Karpas-422 (cell line): ENCODE measurements at regions not wholly inside any gene's neighbourhood (a gene's known extent, or its start where the extent isn't known, plus 50 kb on each side); places are given as distances from the start of the nearest gene placed in this dataset.
A peak's percentile ranks its signal among the peaks of the same experiment; 100 is the strongest.
"Not testable (repeated sequence)": the region's sequence is repeated elsewhere in the genome, so short reads cannot be mapped to it uniquely, and the experiment has no call there.

ENCODE experiments used
- DNase-seq: peaks from one replicate; pipeline ENCODE4 v3.0.0-alpha.2; 2015
- H2AFZ ChIP-seq: fragments of 200-600 bp; sonication (generic); 2 replicates; pipeline ENCODE4 v1.6.1; 2014; ENCODE audit warnings: antibody characterized with exemption, low read length, mixed read lengths
- H3K27ac ChIP-seq: fragments of 200-600 bp; sonication (generic); 2 replicates; pipeline ENCODE4 v1.5.1; 2014; ENCODE audit warnings: mild to moderate bottlenecking, low read length, moderate library complexity
- H3K27me3 ChIP-seq: fragments of 200-600 bp; sonication (generic); 2 replicates; pipeline ENCODE4 v1.6.1; 2014; ENCODE audit warnings: low read length, mixed read lengths
- H3K36me3 ChIP-seq: fragments of 200-600 bp; sonication (generic); 2 replicates; pipeline ENCODE4 v1.6.1; 2014; ENCODE audit warnings: low read length, mixed read lengths; ENCODE audit not compliant: insufficient read depth
- H3K4me1 ChIP-seq: fragments of 200-600 bp; sonication (generic); 2 replicates; pipeline ENCODE4 v1.6.1; 2014; ENCODE audit warnings: mild to moderate bottlenecking, low read length, mixed read lengths
- H3K4me2 ChIP-seq: fragments of 200-600 bp; sonication (generic); 2 replicates; pipeline ENCODE4 v1.6.1; 2014; ENCODE audit warnings: low read length, low read depth, mild to moderate bottlenecking; ENCODE audit not compliant: poor library complexity, severe bottlenecking
- H3K4me3 ChIP-seq: fragments of 200-600 bp; sonication (generic); 2 replicates; pipeline ENCODE4 v1.5.1; 2014; ENCODE audit warnings: mild to moderate bottlenecking, antibody characterized with exemption, low read length, mixed read lengths
- H3K79me2 ChIP-seq: fragments of 200-600 bp; sonication (generic); 2 replicates; pipeline ENCODE4 v1.6.1; 2014; ENCODE audit warnings: mild to moderate bottlenecking, low read length, mixed read lengths
- H3K9ac ChIP-seq: fragments of 200-600 bp; sonication (generic); 2 replicates; pipeline ENCODE4 v1.6.0; 2014; ENCODE audit warnings: low read length
- H3K9me2 ChIP-seq: fragments of 200-600 bp; sonication (generic), shearing (Covaris generic); replicated peaks from 2 replicates; pipeline ENCODE4 v1.6.0; 2014; ENCODE audit warnings: mild to moderate bottlenecking, low read length, moderate library complexity; ENCODE audit not compliant: insufficient read depth
- H3K9me3 ChIP-seq: fragments of 300-700, 200-600 bp; sonication (generic); 2 replicates; pipeline ENCODE4 v1.6.1; 2014; ENCODE audit warnings: low read length, mixed read lengths
- H4K20me1 ChIP-seq: fragments of 200-600 bp; sonication (generic); 2 replicates; pipeline ENCODE4 v1.6.1; 2014; ENCODE audit warnings: mild to moderate bottlenecking, antibody characterized with exemption, low read length, low read depth; ENCODE audit not compliant: insufficient read depth

- no peak overlapping the region for H3K9ac ChIP-seq
- no peaks in the 10 kb centered on the region for H3K79me2 ChIP-seq
- H3K27ac ChIP-seq: peak overlapping the region; percentile 3; the same call in 1 of the 2 replicates
- no peaks in the 10 kb centered on the region for H4K20me1 ChIP-seq
- H3K36me3 ChIP-seq: no peaks in the 10 kb centered on the region
- no peak overlapping the region for H3K4me3 ChIP-seq
- H3K27me3 ChIP-seq: no peaks in the 10 kb centered on the region
- no peaks in the 10 kb centered on the region for H3K9me2 ChIP-seq
- H3K4me1 ChIP-seq: peaks cover 38% of the 10 kb centered on the region
- peak; percentile 81 for DNase-seq
- H3K4me2 ChIP-seq: peak overlapping the region; percentile 31
- H2AFZ ChIP-seq: no peak overlapping the region
- H3K9me3 ChIP-seq: no peaks in the 10 kb centered on the region
These were observed 125.0 kb downstream of the URI1 start for GRCh38 chr19:30066781-30067759.

GRCh38 chr19:30067956-30068506, 126.0 kb downstream of the URI1 start:
- not testable (repeated sequence) for H3K9me2 ChIP-seq, H3K9me3 ChIP-seq, H2AFZ ChIP-seq, H3K4me2 ChIP-seq, H3K27ac ChIP-seq, H3K36me3 ChIP-seq, H3K4me3 ChIP-seq, DNase-seq, H3K9ac ChIP-seq, H3K79me2 ChIP-seq, H4K20me1 ChIP-seq, H3K27me3 ChIP-seq
- peaks cover 38% of the 10 kb centered on the region for H3K4me1 ChIP-seq

GRCh38 chr19:30068528-30069395, 126.7 kb downstream of the URI1 start:
- no peak for DNase-seq
- Histone ChIP-seq H3K36me3 (no peaks in the 10 kb centered on the region), H3K4me2 (no peak overlapping the region), H3K9ac (no peak overlapping the region), H3K9me3 (no peaks in the 10 kb centered on the region), H4K20me1 (no peaks in the 10 kb centered on the region), H2AFZ (no peak overlapping the region), H3K9me2 (no peaks in the 10 kb centered on the region), H3K4me3 (no peak overlapping the region), H3K79me2 (no peaks in the 10 kb centered on the region), H3K27me3 (no peaks in the 10 kb centered on the region), H3K4me1 (peaks cover 35% of the 10 kb centered on the region), H3K27ac (no peak overlapping the region)

GRCh38 chr19:30069535-30070197, 127.6 kb downstream of the URI1 start:
- H3K27me3 ChIP-seq: no peaks in the 10 kb centered on the region
- no peak overlapping the region for H3K4me2 ChIP-seq
- H3K9ac ChIP-seq: no peak overlapping the region
- no peak overlapping the region for H2AFZ ChIP-seq
- H4K20me1 ChIP-seq: no peaks in the 10 kb centered on the region
- no peak overlapping the region for H3K4me3 ChIP-seq
- no peaks in the 10 kb centered on the region for H3K9me2 ChIP-seq
- no peaks in the 10 kb centered on the region for H3K36me3 ChIP-seq
- DNase-seq: no peak
- no peaks in the 10 kb centered on the region for H3K79me2 ChIP-seq
- no peaks in the 10 kb centered on the region for H3K9me3 ChIP-seq
- no peak overlapping the region for H3K27ac ChIP-seq
- H3K4me1 ChIP-seq: peaks cover 26% of the 10 kb centered on the region

GRCh38 chr19:30070198-30070967, 128.3 kb downstream of the URI1 start:
- H4K20me1 ChIP-seq: no peaks in the 10 kb centered on the region
- no peak for DNase-seq
- no peaks in the 10 kb centered on the region for H3K9me2 ChIP-seq
- peaks cover 22% of the 10 kb centered on the region for H3K4me1 ChIP-seq
- no peaks in the 10 kb centered on the region for H3K27me3 ChIP-seq
- H3K9ac ChIP-seq: no peak overlapping the region
- no peaks in the 10 kb centered on the region for H3K9me3 ChIP-seq
- H3K36me3 ChIP-seq: no peaks in the 10 kb centered on the region
- H3K79me2 ChIP-seq: no peaks in the 10 kb centered on the region
- H3K4me2 ChIP-seq: no peak overlapping the region
- H3K4me3 ChIP-seq: no peak overlapping the region
- H3K27ac ChIP-seq: no peak overlapping the region
- no peak overlapping the region for H2AFZ ChIP-seq

GRCh38 chr19:30070968-30071632, 129.1 kb downstream of the URI1 start:
- Histone ChIP-seq H3K9ac (no peak overlapping the region), H3K9me3 (no peaks in the 10 kb centered on the region), H3K27ac (no peak overlapping the region), H4K20me1 (no peaks in the 10 kb centered on the region), H3K4me2 (no peak overlapping the region), H3K27me3 (no peaks in the 10 kb centered on the region), H2AFZ (no peak overlapping the region), H3K79me2 (no peaks in the 10 kb centered on the region), H3K4me3 (no peak overlapping the region), H3K4me1 (peaks cover 19% of the 10 kb centered on the region), H3K36me3 (no peaks in the 10 kb centered on the region), H3K9me2 (no peaks in the 10 kb centered on the region)
- no peak for DNase-seq

- Histone ChIP-seq H3K79me2 (no peaks in the 10 kb centered on the region), H3K27me3 (no peaks in the 10 kb centered on the region), H3K9ac (no peak overlapping the region), H3K27ac (no peak overlapping the region), H3K4me2 (no peak overlapping the region), H3K9me2 (no peaks in the 10 kb centered on the region), H3K4me3 (no peak overlapping the region), H4K20me1 (no peaks in the 10 kb centered on the region), H3K9me3 (no peaks in the 10 kb centered on the region), H2AFZ (no peak overlapping the region), H3K36me3 (no peaks in the 10 kb centered on the region), H3K4me1 (peaks cover 15% of the 10 kb centered on the region)
- no peak for DNase-seq
These were observed 129.8 kb downstream of the URI1 start for GRCh38 chr19:30071871-30072270.
